ENCODE measurements at regions not wholly inside any gene's neighbourhood (a gene's known extent, or its start where the extent isn't known, plus 50 kb on each side); places are given as distances from the start of the nearest gene placed in this dataset.

GRCh38 chr11:97963528-97964331 is 1057.0 kb upstream of the CNTN5 start (continued):
- TF ChIP-seq TBL1XR1 (IDR thresholded peaks at IDR 0.05; ENCODE audit: low read length in 2 of 2): peak in 1 of 2 experiments; percentile 81; a peak in 2 of 4 replicates
- peak; percentile 97 for TF ChIP-seq NCOR1 (IDR thresholded peaks at IDR 0.05)
- TF ChIP-seq HMG20A (CRISPR knock-in tag; conservative IDR thresholded peaks at IDR 0.05): peak; percentile 96
- TF ChIP-seq VEZF1 (CRISPR knock-in tag; IDR thresholded peaks at IDR 0.05): peak; percentile 97
- TF ChIP-seq ZNF57 (CRISPR knock-in tag; IDR thresholded peaks at IDR 0.05): peak; percentile 94
- peak; percentile 72; the same call in 1 of the 2 replicates for TF ChIP-seq ZFP30 (CRISPR knock-in tag; IDR thresholded peaks at IDR 0.05; ENCODE audit: borderline replicate concordance)
- TF ChIP-seq ZNF76 (CRISPR knock-in tag; IDR thresholded peaks at IDR 0.05; ENCODE audit: borderline replicate concordance): peak; percentile 98
- TF ChIP-seq TRIM28 (IDR thresholded peaks at IDR 0.05): peak; percentile 53; the same call in 1 of the 2 replicates
- TF ChIP-seq NCOA1 (IDR thresholded peaks at IDR 0.05; ENCODE audit: low read depth): peak; percentile 88; the same call in 1 of the 2 replicates
- TF ChIP-seq NR2C1 (IDR thresholded peaks at IDR 0.05): no peak; the same call in 1 of the 2 replicates
- peak; percentile 97 for TF ChIP-seq NR2C1 (tag; IDR thresholded peaks at IDR 0.05)
- no peak; the same call in 1 of the 2 replicates for TF ChIP-seq LCOR (CRISPR knock-in tag; IDR thresholded peaks at IDR 0.05)
- TF ChIP-seq MAFF (IDR thresholded peaks at IDR 0.05; ENCODE audit: low read length): no peak; the same call in 1 of the 2 replicates
- peak in 1 of 2 experiments; percentile 99; a peak in 2 of 4 replicates for TF ChIP-seq ZNF639 (CRISPR knock-in tag; conservative IDR thresholded peaks at IDR 0.05 in 1 of 2, IDR thresholded peaks at IDR 0.05 in 1 of 2)
- peak; percentile 97 for TF ChIP-seq ZNF644 (tag; IDR thresholded peaks at IDR 0.05; ENCODE audit: low read depth)
- TF ChIP-seq, protein P1, sequence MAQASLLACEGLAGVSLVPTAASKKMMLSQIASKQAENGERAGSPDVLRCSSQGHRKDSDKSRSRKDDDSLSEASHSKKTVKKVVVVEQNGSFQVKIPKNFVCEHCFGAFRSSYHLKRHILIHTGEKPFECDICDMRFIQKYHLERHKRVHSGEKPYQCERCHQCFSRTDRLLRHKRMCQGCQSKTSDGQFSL (CRISPR knock-in tag; IDR thresholded peaks at IDR 0.05): no peak
- TF ChIP-seq, protein P1 (tag; IDR thresholded peaks at IDR 0.05): peak in 1 of 2 experiments; percentile 97; a peak in 2 of 4 replicates
- no peak for TF ChIP-seq XRCC4 (IDR thresholded peaks at IDR 0.05; ENCODE audit: extremely low read depth, insufficient read depth, insufficient read length)
- TF ChIP-seq ZNF41 (CRISPR knock-in tag; conservative IDR thresholded peaks at IDR 0.05): peak; percentile 97
- TF ChIP-seq RBFOX2 (IDR thresholded peaks at IDR 0.05; ENCODE audit: low read depth, low read length): peak; percentile 53; the same call in 1 of the 2 replicates
- peak; percentile 56 for TF ChIP-seq EP400 (IDR thresholded peaks at IDR 0.05)
- peak; percentile 99 for TF ChIP-seq ZNF668 (CRISPR knock-in tag; IDR thresholded peaks at IDR 0.05)
- peak; percentile 70 for TF ChIP-seq NFIX (CRISPR knock-in tag; IDR thresholded peaks at IDR 0.05; ENCODE audit: low read depth)
- peak; percentile 94 for TF ChIP-seq ZNF696 (CRISPR knock-in tag; conservative IDR thresholded peaks at IDR 0.05)

Measured in K562 (cell line).